K562 (cell line): ENCODE measurements at regions not wholly inside any gene's neighbourhood (a gene's known extent, or its start where the extent isn't known, plus 50 kb on each side); places are given as distances from the start of the nearest gene placed in this dataset.

Experiments used
- ATAC-seq: fragments of 200-7000 bp; cut with Tn5 transposase; 3 replicates; pipeline ENCODE4 v1.9.1; 2020; ENCODE audit warnings: moderate library complexity
- BruUV-seq: library from RNA; stranded (reverse); fragments of 400-500 nt; replicated peaks from 2 replicates; lab custom pipeline; 2021; lab: Mats Ljungman, UMichigan
- CTCF ChIA-PET: fragments of 300-600 bp; formaldehyde crosslinking; extraction: SDS; loops from one replicate; lab custom pipeline; 2021; ENCODE audit warnings: low intra/inter-chr PET ratio; lab: Yijun Ruan, JAX
- POLR2A ChIA-PET: fragments of 300-600, 350-650 bp; sonication (Branson Sonifier 250); formaldehyde crosslinking; extraction: SDS; loops from one replicate; lab custom pipeline; 2021; ENCODE audit warnings: antibody characterized with exemption, inconsistent platforms; lab: Yijun Ruan, JAX
- DNase-seq, 4 experiments: peaks; one replicate each; pipeline versions ENCODE4 v3.0.0 to v3.0.0-alpha.2; 2011 to 2018; ENCODE audit warnings: low spot score in 3 of 4, mixed read lengths in 3 of 4; ENCODE audit errors: extremely low read depth in 1 of 4
- FAIRE-seq: peaks from 2 replicates; lab custom pipeline; 2011; peaks lifted over from hg19 to GRCh38; lab: Jason Lieb, UNC
- H2AFZ ChIP-seq: 2 replicates; pipeline ENCODE4 v1.6.0; 2011; ENCODE audit warnings: low read depth, low read length, control low read depth, inconsistent platforms
- H3K27ac ChIP-seq: fragments of 200-600 bp; 3 replicates; pipeline ENCODE4 v1.8.0; 2011; ENCODE audit warnings: low read depth, mild to moderate bottlenecking, control low read depth, inconsistent platforms, low read length, moderate library complexity, mixed read lengths; ENCODE audit errors: extremely low read depth
- H3K27me3 ChIP-seq, 2 experiments: fragments of 300-600 bp in 1 of 2; 2 replicates in 1 of 2; 3 replicates in 1 of 2; pipeline versions ENCODE4 v1.6.0 to v1.8.0; 2011; ENCODE audit warnings: inconsistent platforms in 2 of 2, low read length in 2 of 2, mild to moderate bottlenecking in 1 of 2, mixed read lengths in 1 of 2, moderate library complexity in 1 of 2; ENCODE audit not compliant: control insufficient read depth in 2 of 2, insufficient read depth in 2 of 2
- H3K36me3 ChIP-seq: fragments of 300-600 bp; 3 replicates; pipeline ENCODE4 v1.8.0; 2011; ENCODE audit warnings: mild to moderate bottlenecking, low read length, inconsistent platforms; ENCODE audit not compliant: control insufficient read depth, insufficient read depth
- H3K4me1 ChIP-seq, 2 experiments: fragments of 200-600 bp in 1 of 2; replicated peaks in 1 of 2; 2 replicates in 1 of 2; 3 replicates in 1 of 2; pipeline versions ENCODE4 v1.5.1 to v1.8.0; 2011; ENCODE audit warnings: inconsistent platforms in 2 of 2, low read length in 2 of 2, mild to moderate bottlenecking in 1 of 2, mixed read lengths in 1 of 2, moderate library complexity in 1 of 2; ENCODE audit not compliant: control insufficient read depth in 2 of 2, insufficient read depth in 2 of 2
- H3K4me2 ChIP-seq: 2 replicates; pipeline ENCODE4 v1.6.1; 2011; ENCODE audit warnings: low read length, control low read depth, inconsistent platforms, mixed read lengths; ENCODE audit not compliant: insufficient read depth
- H3K4me3 ChIP-seq: fragments of 200-600 bp; sonication (generic), shearing (Covaris generic); 2 replicates; pipeline ENCODE4 v1.5.1; 2016; ENCODE audit warnings: control low read depth, inconsistent platforms
- H3K79me2 ChIP-seq: fragments of 200-600 bp; 3 replicates; pipeline ENCODE4 v1.8.0; 2011; ENCODE audit warnings: low read length, inconsistent platforms; ENCODE audit not compliant: control insufficient read depth, insufficient read depth
- H3K9ac ChIP-seq, 2 experiments: 2 replicates each; pipeline versions ENCODE4 v1.6.0 to v1.6.1; 2011; ENCODE audit warnings: low read depth in 2 of 2, low read length in 2 of 2, control low read depth in 1 of 2, inconsistent platforms in 1 of 2, mild to moderate bottlenecking in 1 of 2, mixed read lengths in 1 of 2; ENCODE audit not compliant: insufficient read depth in 1 of 2
- H3K9me1 ChIP-seq: one replicate; pipeline ENCODE4 v1.6.0; 2011; ENCODE audit warnings: inconsistent platforms, mild to moderate bottlenecking, low read length, moderate library complexity; ENCODE audit not compliant: control insufficient read depth, insufficient read depth
- H3K9me3 ChIP-seq: replicated peaks from 2 replicates; pipeline ENCODE4 v1.5.1; 2011; ENCODE audit warnings: low read depth, low read length, inconsistent platforms; ENCODE audit not compliant: control insufficient read depth, insufficient read depth
- H4K20me1 ChIP-seq: replicated peaks from 2 replicates; pipeline ENCODE4 v1.6.1; 2011; ENCODE audit warnings: low read length, inconsistent platforms, mixed read lengths; ENCODE audit not compliant: control insufficient read depth, insufficient read depth
- CEBPB ChIP-seq: fragments of 450-650 bp; IDR thresholded peaks from 2 replicates; pipeline ENCODE4 v1.6.1; 2016; ENCODE audit warnings: missing genetic modification characterization, missing compliant biosample characterization
- CEBPG ChIP-seq, 3 experiments: fragments of 200-800 bp in 1 of 3; sonication (Bioruptor generic) in 1 of 3; sonication (generic) in 1 of 3; formaldehyde crosslinking in 1 of 3; IDR thresholded peaks in 2 of 3; conservative IDR thresholded peaks in 1 of 3; 2 replicates each; pipeline versions ENCODE4 v1.6.1 to v1.8.0; 2016 to 2022; ENCODE audit warnings: missing compliant biosample characterization in 2 of 3, missing genetic modification characterization in 2 of 3, mild to moderate bottlenecking in 1 of 3, missing genetic modification reagents in 1 of 3
- ETV5 ChIP-seq: sonication (generic); formaldehyde crosslinking; IDR thresholded peaks from 2 replicates; pipeline ENCODE4 v1.4.0; 2020; ENCODE audit warnings: low read depth, mild to moderate bottlenecking, missing genetic modification reagents
- POLR3A ChIP-seq: IDR thresholded peaks from 2 replicates; pipeline ENCODE4 v1.6.1; 2011; ENCODE audit warnings: borderline replicate concordance, mild to moderate bottlenecking, moderate library complexity; ENCODE audit not compliant: insufficient read length, insufficient read depth; ENCODE audit errors: extremely low read depth
- SAFB ChIP-seq: fragments of 200-400 bp; formaldehyde crosslinking; IDR thresholded peaks from 2 replicates; pipeline ENCODE4 v1.6.1; 2017; ENCODE audit warnings: low read depth, low read length, borderline replicate concordance
- ZNF707 ChIP-seq: fragments of 250-450 bp; sonication (Bioruptor Pico); conservative IDR thresholded peaks from 2 replicates; pipeline ENCODE4 v1.8.0; 2022; ENCODE audit warnings: inconsistent platforms, mild to moderate bottlenecking, moderate library complexity
- WGBS: fragments of 100-300 bp; shearing (Covaris generic); methylation state at CpG from one replicate; pipeline ENCODE4 v1.1.6; 2016; ENCODE audit warnings: low coverage, mixed read lengths; ENCODE audit not compliant: insufficient coverage; ENCODE audit errors: missing lambda C conversion rate; 5-methylcytosine and 5-hydroxymethylcytosine counted together
- in situ Hi-C: fragments of 300-500 bp; cut with MboI; formaldehyde crosslinking; loops from 4 replicates; pipeline ENCODE4 v1.15.0; 2018; ENCODE audit warnings: inconsistent platforms, mixed read lengths
- intact Hi-C: fragments of 100-400 bp; cut with micrococcal nuclease; formaldehyde crosslinking; loops from 2 replicates; pipeline ENCODE4 v1.14.2; 2022
- TF ChIP-seq, protein P1 (sequence below), 2 experiments: fragments of 450-650 bp in 1 of 2; sonication (generic) in 1 of 2; formaldehyde crosslinking in 1 of 2; IDR thresholded peaks in 1 of 2; conservative IDR thresholded peaks in 1 of 2; 2 replicates each; pipeline versions ENCODE4 v1.6.1 to v1.8.1; 2016 to 2023; ENCODE audit warnings: mild to moderate bottlenecking in 2 of 2, moderate library complexity in 2 of 2, inconsistent platforms in 1 of 2, missing genetic modification reagents in 1 of 2

DNA sequence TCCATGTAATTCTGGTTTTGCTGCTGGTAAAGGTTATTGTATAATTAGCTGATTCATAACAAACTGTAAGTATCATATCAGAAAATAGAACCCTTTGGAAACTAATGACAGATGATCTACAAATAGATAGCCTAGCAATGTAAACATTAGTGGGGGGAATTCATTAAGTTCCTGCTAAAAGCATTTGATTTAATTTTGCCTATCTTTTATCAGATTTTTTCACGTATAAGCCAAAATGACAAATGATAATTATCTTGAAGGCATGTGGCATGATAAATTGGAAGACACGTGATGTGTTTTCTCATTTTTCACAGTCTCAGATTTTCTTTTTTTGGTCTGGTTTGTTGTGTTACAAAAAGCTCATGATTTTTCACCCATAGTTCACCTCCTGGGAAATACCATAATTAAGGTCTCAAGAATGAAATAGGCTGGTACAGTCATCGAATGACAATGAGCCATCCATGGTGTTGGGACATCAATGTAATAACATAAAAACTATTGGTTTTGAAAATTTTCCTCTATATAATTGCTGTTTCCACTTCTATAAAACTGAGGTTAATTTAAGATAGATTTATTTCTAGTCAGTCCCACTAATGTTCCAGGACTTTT, 325.9 kb upstream of the TBL1XR1 start:
- no peak overlapping the region for H3K4me3 ChIP-seq
- POLR2A ChIA-PET: interaction anchor here (1.0 kb wide), 1 partner anchor 9 kb away, joined by 3 read pairs; no protein-coding TSS in a partner anchor
- ATAC-seq: no peak

DNA sequence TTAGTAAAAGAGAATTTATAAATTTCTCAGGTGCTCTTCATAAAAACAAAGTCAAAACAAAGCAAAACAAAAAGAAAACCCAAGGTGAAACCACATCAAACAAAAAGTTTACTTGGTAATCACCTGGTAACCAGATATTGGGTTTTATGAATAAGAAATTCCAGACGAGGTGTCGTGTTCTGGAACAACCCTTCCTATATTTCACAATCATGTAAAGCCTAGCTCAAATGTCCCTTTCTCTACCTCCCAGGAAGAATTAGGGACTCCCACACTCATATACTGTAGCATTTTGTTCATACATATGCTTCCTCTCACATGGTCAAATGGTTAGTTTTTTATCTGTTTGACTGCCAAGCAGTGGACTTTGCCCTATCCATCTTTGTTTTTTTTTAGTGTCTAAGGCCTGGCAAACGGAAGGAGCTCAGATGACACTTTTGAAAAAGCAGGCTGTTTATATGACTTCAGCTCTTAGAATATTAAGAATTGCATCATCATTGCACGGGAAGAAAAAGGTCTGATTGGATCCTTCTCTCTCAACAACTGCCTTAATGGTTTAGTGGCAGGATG, 326.7 kb upstream of the TBL1XR1 start:
- Histone ChIP-seq H3K79me2 (no peaks in the 10 kb centered on the region), H3K4me3 (no peak overlapping the region), H3K9me1 (no peaks in the 10 kb centered on the region), H3K4me1 (peaks cover 0 to 3% of the 10 kb centered on the region in 2 experiments; a peak in 3 of 5 replicates)
- no peak for TF ChIP-seq ZNF707 (CRISPR knock-in tag)
- TF ChIP-seq CEBPG (CRISPR knock-in tag; IDR thresholded peaks at IDR 0.05): 0 out of 2 replicates have a peak, but pooled peaks have one; percentile 39
- TF ChIP-seq CEBPG (tag; conservative IDR thresholded peaks at IDR 0.05 in 1 of 2, IDR thresholded peaks at IDR 0.05 in 1 of 2): peak; percentile 79 to 85
- TF ChIP-seq, protein P1, sequence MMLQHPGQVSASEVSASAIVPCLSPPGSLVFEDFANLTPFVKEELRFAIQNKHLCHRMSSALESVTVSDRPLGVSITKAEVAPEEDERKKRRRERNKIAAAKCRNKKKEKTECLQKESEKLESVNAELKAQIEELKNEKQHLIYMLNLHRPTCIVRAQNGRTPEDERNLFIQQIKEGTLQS (IDR thresholded peaks at IDR 0.05): peak; percentile 89
- TF ChIP-seq, protein P1 (CRISPR knock-in tag; conservative IDR thresholded peaks at IDR 0.05): no peak
- no peak for TF ChIP-seq POLR3A
- peak; percentile 70 for TF ChIP-seq CEBPB (tag)
- TF ChIP-seq, all 486 proteins: peak for 3
- 34% methylated on average over 4 of the region's 4 CpGs for WGBS
- H2AFZ ChIP-seq: no peak overlapping the region
- BruUV-seq: no TSS peak
- H3K4me2 ChIP-seq: no peak overlapping the region
- ATAC-seq (no peak), FAIRE-seq (no peak), DNase-seq (no peak)
- intact Hi-C loops (no loop called here), in situ Hi-C loops (no loop called here)
- no peaks in the 10 kb centered on the region for H3K9me3 ChIP-seq
- H4K20me1 ChIP-seq: no peaks in the 10 kb centered on the region
- no peaks in the 10 kb centered on the region for H3K27me3 ChIP-seq
- no peaks in the 10 kb centered on the region for H3K36me3 ChIP-seq
- POLR2A ChIA-PET: no interaction called here
- H3K27ac ChIP-seq: no peak overlapping the region
- CTCF ChIA-PET: no interaction called here
- no peak overlapping the region for H3K9ac ChIP-seq

More for the DNA sequence above, 325.9 kb upstream of the TBL1XR1 start:
- Histone ChIP-seq H3K27ac (no peak overlapping the region), H2AFZ (no peak overlapping the region), H4K20me1 (no peaks in the 10 kb centered on the region), H3K36me3 (no peaks in the 10 kb centered on the region), H3K9me3 (no peaks in the 10 kb centered on the region), H3K9ac (no peak overlapping the region), H3K4me1 (peaks cover 0 to 3% of the 10 kb centered on the region in 2 experiments; a peak in 3 of 5 replicates), H3K9me1 (no peaks in the 10 kb centered on the region), H3K79me2 (no peaks in the 10 kb centered on the region), H3K27me3 (no peaks in the 10 kb centered on the region), H3K4me2 (no peak overlapping the region)
- intact Hi-C loops: no loop called here
- no peak for DNase-seq
- in situ Hi-C loops: no loop called here
- 20% methylated on average over 3 of the region's 3 CpGs for WGBS
- no peak for TF ChIP-seq SAFB
- no peak for TF ChIP-seq ETV5
- BruUV-seq: no TSS peak
- FAIRE-seq: no peak
- CTCF ChIA-PET: no interaction called here
